ENCODE measurements at regions not wholly inside any gene's neighbourhood (a gene's known extent, or its start where the extent isn't known, plus 50 kb on each side); places are given as distances from the start of the nearest gene placed in this dataset.

- H3K27ac ChIP-seq: no peak overlapping the region
Measured at GRCh38 chr12:88726806-88727720, 146.8 kb upstream of the KITLG start.

DNA sequence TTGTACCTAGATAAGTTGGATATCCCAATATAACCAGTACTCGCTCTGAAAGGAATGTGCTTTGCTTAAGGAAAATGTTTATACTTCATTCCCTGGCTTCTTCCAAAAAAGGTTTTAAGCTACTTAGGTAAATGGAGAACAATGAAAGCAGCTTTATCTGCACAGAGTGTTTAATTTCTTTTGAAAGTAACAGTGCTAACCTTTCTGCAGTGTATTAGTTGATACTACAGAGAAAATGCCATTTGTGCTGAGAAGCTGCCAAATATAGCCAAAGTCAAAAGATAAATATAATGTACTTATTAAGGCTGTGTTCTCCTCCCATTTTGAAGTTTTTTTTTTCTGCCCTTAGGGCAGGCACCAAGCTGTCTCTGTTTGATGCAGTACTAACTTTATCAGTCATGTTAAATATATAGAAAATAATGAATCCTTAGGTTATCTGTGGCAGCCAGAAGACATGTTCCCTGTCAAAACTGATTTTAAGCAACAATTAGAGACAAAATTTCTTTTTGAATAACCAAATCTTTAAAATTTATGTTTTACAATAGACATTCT is 145.4 kb upstream of the KITLG start:
- H3K36me3 Mint-ChIP-seq: no peaks in the 10 kb centered on the region
- H3K27ac Mint-ChIP-seq: no peak overlapping the region
- no peaks in the 10 kb centered on the region for H4K20me1 ChIP-seq (ENCODE audit: low read depth)
- H3K27me3 ChIP-seq: no peaks in the 10 kb centered on the region
- no peaks in the 10 kb centered on the region for H3K4me1 Mint-ChIP-seq
- H3K36me3 ChIP-seq: no peaks in the 10 kb centered on the region
- no peaks in the 10 kb centered on the region for H3K9me3 ChIP-seq (ENCODE audit: low read depth)
- no peak overlapping the region for H3K4me3 ChIP-seq
- TF ChIP-seq EZH2 (IDR thresholded peaks at IDR 0.05) (no peak), EZH2phosphoT487 (IDR thresholded peaks at IDR 0.05) (no peak)
- TF ChIP-seq, protein P1, sequence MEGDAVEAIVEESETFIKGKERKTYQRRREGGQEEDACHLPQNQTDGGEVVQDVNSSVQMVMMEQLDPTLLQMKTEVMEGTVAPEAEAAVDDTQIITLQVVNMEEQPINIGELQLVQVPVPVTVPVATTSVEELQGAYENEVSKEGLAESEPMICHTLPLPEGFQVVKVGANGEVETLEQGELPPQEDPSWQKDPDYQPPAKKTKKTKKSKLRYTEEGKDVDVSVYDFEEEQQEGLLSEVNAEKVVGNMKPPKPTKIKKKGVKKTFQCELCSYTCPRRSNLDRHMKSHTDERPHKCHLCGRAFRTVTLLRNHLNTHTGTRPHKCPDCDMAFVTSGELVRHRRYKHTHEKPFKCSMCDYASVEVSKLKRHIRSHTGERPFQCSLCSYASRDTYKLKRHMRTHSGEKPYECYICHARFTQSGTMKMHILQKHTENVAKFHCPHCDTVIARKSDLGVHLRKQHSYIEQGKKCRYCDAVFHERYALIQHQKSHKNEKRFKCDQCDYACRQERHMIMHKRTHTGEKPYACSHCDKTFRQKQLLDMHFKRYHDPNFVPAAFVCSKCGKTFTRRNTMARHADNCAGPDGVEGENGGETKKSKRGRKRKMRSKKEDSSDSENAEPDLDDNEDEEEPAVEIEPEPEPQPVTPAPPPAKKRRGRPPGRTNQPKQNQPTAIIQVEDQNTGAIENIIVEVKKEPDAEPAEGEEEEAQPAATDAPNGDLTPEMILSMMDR (IDR thresholded peaks at IDR 0.05): no peak
- no peak overlapping the region for H3K27ac ChIP-seq
- no peaks in the 10 kb centered on the region for H3K27me3 Mint-ChIP-seq (ENCODE audit: insufficient read depth, low read depth)
- peak; percentile 2 for DNase-seq (ENCODE audit: low spot score)
- H3K9ac ChIP-seq: no peak overlapping the region
- peak overlapping the region; percentile 51 for H2AFZ ChIP-seq (replicated peaks)
- H3K4me2 ChIP-seq: peak overlapping the region; percentile 40
- no peaks in the 10 kb centered on the region for H3K9me3 Mint-ChIP-seq
- no peaks in the 10 kb centered on the region for H3F3A ChIP-seq (ENCODE audit: low read depth)
- no peak overlapping the region for H3K4me3 Mint-ChIP-seq
- no peaks in the 10 kb centered on the region for H3K79me2 ChIP-seq (ENCODE audit: low read depth)
- H3K4me1 ChIP-seq: peaks cover 13% of the 10 kb centered on the region

More at GRCh38 chr12:88726806-88727720, 146.8 kb upstream of the KITLG start:
- Histone ChIP-seq H2AFZ (replicated peaks) (no peak overlapping the region), H3K27me3 (no peaks in the 10 kb centered on the region), H3K79me2 (ENCODE audit: low read depth) (no peaks in the 10 kb centered on the region), H3F3A (ENCODE audit: low read depth) (no peaks in the 10 kb centered on the region), H3K4me1 (peaks cover 13% of the 10 kb centered on the region), H3K36me3 (no peaks in the 10 kb centered on the region), H3K9me3 (ENCODE audit: low read depth) (no peaks in the 10 kb centered on the region), H3K4me3 (no peak overlapping the region), H4K20me1 (ENCODE audit: low read depth) (no peaks in the 10 kb centered on the region), H3K9ac (no peak overlapping the region), H3K4me2 (no peak overlapping the region)
- Mint-ChIP-seq H3K4me3 (no peak overlapping the region), H3K4me1 (peaks cover 4% of the 10 kb centered on the region), H3K27me3 (ENCODE audit: insufficient read depth, low read depth) (no peaks in the 10 kb centered on the region), H3K9me3 (no peaks in the 10 kb centered on the region), H3K36me3 (no peaks in the 10 kb centered on the region), H3K27ac (no peak overlapping the region)
- no peak for DNase-seq (ENCODE audit: low spot score)
- TF ChIP-seq EZH2 (IDR thresholded peaks at IDR 0.05) (no peak), EZH2phosphoT487 (IDR thresholded peaks at IDR 0.05) (no peak)
- TF ChIP-seq, protein P1 (IDR thresholded peaks at IDR 0.05): no peak

DNA sequence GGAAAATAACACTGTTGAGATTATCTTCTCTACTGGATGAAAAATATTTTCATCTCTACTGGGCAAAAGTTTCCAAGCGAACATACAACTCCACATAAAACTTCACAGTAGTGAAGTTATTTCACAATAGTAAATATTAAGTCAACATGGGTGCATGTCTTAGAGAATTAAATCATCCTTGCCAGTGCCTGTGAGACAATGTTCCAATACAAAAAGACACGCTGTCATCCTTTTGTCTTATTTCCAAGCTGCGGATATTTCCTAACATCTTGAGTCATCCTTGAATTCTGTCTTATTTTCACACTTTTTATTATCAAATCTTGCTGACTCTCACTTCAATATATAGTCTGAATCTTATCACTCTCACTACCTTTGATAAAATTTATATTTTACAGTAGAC is 142.9 kb upstream of the KITLG start:
- H3K9ac ChIP-seq: no peak overlapping the region
- TF ChIP-seq EZH2phosphoT487 (IDR thresholded peaks at IDR 0.05) (no peak), EZH2 (IDR thresholded peaks at IDR 0.05) (no peak)
- peaks cover 8% of the 10 kb centered on the region for H3K4me1 Mint-ChIP-seq
- H3K36me3 Mint-ChIP-seq: no peaks in the 10 kb centered on the region
- H3F3A ChIP-seq (ENCODE audit: low read depth): peaks cover 6% of the 10 kb centered on the region
- H3K4me3 ChIP-seq: no peak overlapping the region
- no peaks in the 10 kb centered on the region for H3K27me3 Mint-ChIP-seq (ENCODE audit: insufficient read depth, low read depth)
- no peak overlapping the region for H3K27ac ChIP-seq
- no peaks in the 10 kb centered on the region for H3K27me3 ChIP-seq
- no peaks in the 10 kb centered on the region for H3K79me2 ChIP-seq (ENCODE audit: low read depth)
- no peak overlapping the region for H3K27ac Mint-ChIP-seq
- H3K4me1 ChIP-seq: peaks cover 30% of the 10 kb centered on the region
- no peaks in the 10 kb centered on the region for H3K36me3 ChIP-seq
- no peak overlapping the region for H2AFZ ChIP-seq (replicated peaks)
- H3K9me3 ChIP-seq (ENCODE audit: low read depth): no peaks in the 10 kb centered on the region
- DNase-seq (ENCODE audit: low spot score): no peak
- H3K4me3 Mint-ChIP-seq: no peak overlapping the region
- no peaks in the 10 kb centered on the region for H4K20me1 ChIP-seq (ENCODE audit: low read depth)
- no peak overlapping the region for H3K4me2 ChIP-seq
- no peaks in the 10 kb centered on the region for H3K9me3 Mint-ChIP-seq
